GM23338 (cell line): ENCODE measurements at regions not wholly inside any gene's neighbourhood (a gene's known extent, or its start where the extent isn't known, plus 50 kb on each side); places are given as distances from the start of the nearest gene placed in this dataset.

Experiments
- ATAC-seq: fragments of 200-7000 bp; cut with Tn5 transposase; 3 replicates; pipeline ENCODE4 v1.9.1; 2020
- DNase-seq: peaks from one replicate; pipeline ENCODE4 v3.0.0-alpha.2; 2015; ENCODE audit warnings: low spot score
- H2AFZ ChIP-seq: fragments of 200-600 bp; sonication (generic); 2 replicates; pipeline ENCODE4 v1.8.0; 2016; ENCODE audit warnings: antibody characterized with exemption, mild to moderate bottlenecking, moderate library complexity
- H3F3A ChIP-seq: fragments of 200-600 bp; sonication (generic); replicated peaks from 2 replicates; pipeline ENCODE4 v1.8.0; 2017; ENCODE audit warnings: antibody characterized with exemption, mixed run types, low read depth
- H3K27ac ChIP-seq: fragments of 200-600 bp; sonication (generic); 2 replicates; pipeline ENCODE4 v1.6.1; 2016; ENCODE audit warnings: low read depth
- H3K27me3 ChIP-seq: fragments of 200-600 bp; sonication (generic); 2 replicates; pipeline ENCODE4 v1.8.0; 2016; ENCODE audit warnings: mild to moderate bottlenecking, mixed run types, moderate library complexity; ENCODE audit not compliant: insufficient read depth
- H3K36me3 ChIP-seq: fragments of 200-600 bp; sonication (generic); 2 replicates; pipeline ENCODE4 v1.8.0; 2016; ENCODE audit warnings: mild to moderate bottlenecking; ENCODE audit not compliant: insufficient read depth
- H3K4me1 ChIP-seq: fragments of 200-600 bp; sonication (generic); 2 replicates; pipeline ENCODE4 v1.8.0; 2016; ENCODE audit warnings: mild to moderate bottlenecking, moderate library complexity; ENCODE audit not compliant: insufficient read depth
- H3K4me2 ChIP-seq: fragments of 200-600 bp; sonication (generic); 2 replicates; pipeline ENCODE4 v1.7.1; 2017; ENCODE audit warnings: mixed run types
- H3K4me3 ChIP-seq: fragments of 200-600 bp; sonication (generic); 2 replicates; pipeline ENCODE4 v1.6.1; 2016; ENCODE audit warnings: mixed run types
- H3K79me2 ChIP-seq: fragments of 200-600 bp; sonication (generic); replicated peaks from 2 replicates; pipeline ENCODE4 v1.8.0; 2017; ENCODE audit warnings: mild to moderate bottlenecking; ENCODE audit not compliant: insufficient read depth
- H3K9me2 ChIP-seq: fragments of 200-600 bp; sonication (generic); 2 replicates; pipeline ENCODE4 v1.8.0; 2017; ENCODE audit not compliant: insufficient read depth
- H4K20me1 ChIP-seq: fragments of 200-600 bp; sonication (generic); replicated peaks from 2 replicates; pipeline ENCODE4 v1.8.0; 2017; ENCODE audit warnings: mild to moderate bottlenecking; ENCODE audit not compliant: insufficient read depth
- H3K27ac Mint-ChIP-seq: 2 replicates; pipeline ENCODE4 v1.8.0; 2020; ENCODE audit warnings: inconsistent platforms, mild to moderate bottlenecking, moderate library complexity, mixed read lengths
- H3K27me3 Mint-ChIP-seq: 3 replicates; pipeline ENCODE4 v1.8.0; 2022; ENCODE audit warnings: low read depth, mild to moderate bottlenecking, moderate library complexity, mixed read lengths, inconsistent platforms; ENCODE audit not compliant: insufficient read depth, poor library complexity
- H3K36me3 Mint-ChIP-seq: 3 replicates; pipeline ENCODE4 v1.8.0; 2021; ENCODE audit warnings: low read depth, mild to moderate bottlenecking, inconsistent platforms, moderate library complexity, mixed read lengths
- H3K4me1 Mint-ChIP-seq: 3 replicates; pipeline ENCODE4 v1.8.0; 2020; ENCODE audit warnings: mild to moderate bottlenecking, inconsistent platforms, mixed read lengths
- H3K4me3 Mint-ChIP-seq: 3 replicates; pipeline ENCODE4 v1.8.0; 2021; ENCODE audit warnings: moderate library complexity, mild to moderate bottlenecking, inconsistent platforms, mixed read lengths
- H3K9me3 Mint-ChIP-seq: 3 replicates; pipeline ENCODE4 v1.8.0; 2020; ENCODE audit warnings: moderate library complexity, mild to moderate bottlenecking, inconsistent platforms, mixed read lengths
- CREB1 ChIP-seq: fragments of 250-450 bp; sonication (Bioruptor Pico); IDR thresholded peaks from 2 replicates; pipeline ENCODE4 v1.5.0; 2020; ENCODE audit warnings: low read depth, mild to moderate bottlenecking, moderate library complexity
- EZH2 ChIP-seq: fragments of 200-600 bp; sonication (generic); IDR thresholded peaks from one replicate; pipeline ENCODE4 v1.8.0; 2017; ENCODE audit warnings: antibody characterized with exemption, mild to moderate bottlenecking, low read depth; ENCODE audit not compliant: unreplicated experiment
- EZH2phosphoT487 ChIP-seq: fragments of 200-600 bp; sonication (generic); IDR thresholded peaks from one replicate; pipeline ENCODE4 v1.8.1; 2018; ENCODE audit warnings: antibody characterized with exemption; ENCODE audit not compliant: unreplicated experiment
- JUNB ChIP-seq: IDR thresholded peaks from one replicate; pipeline ENCODE4 v1.6.1; 2016; ENCODE audit warnings: antibody characterized with exemption; ENCODE audit not compliant: unreplicated experiment
- NANOG ChIP-seq: IDR thresholded peaks from 2 replicates; pipeline ENCODE4 v1.6.1; 2016; ENCODE audit warnings: antibody characterized with exemption, borderline replicate concordance
- POLR2AphosphoS5 ChIP-seq: IDR thresholded peaks from 2 replicates; pipeline ENCODE4 v1.6.1; 2016; ENCODE audit warnings: antibody characterized with exemption, low read depth
- REST ChIP-seq: IDR thresholded peaks from one replicate; pipeline ENCODE4 v1.6.1; 2018; ENCODE audit warnings: antibody characterized with exemption; ENCODE audit not compliant: unreplicated experiment
- STAT1 ChIP-seq: IDR thresholded peaks from one replicate; pipeline ENCODE4 v1.6.1; 2016; ENCODE audit warnings: antibody characterized with exemption; ENCODE audit not compliant: unreplicated experiment
- ZNF114 ChIP-seq: fragments of 250-450 bp; sonication (Bioruptor Pico); IDR thresholded peaks from 2 replicates; pipeline ENCODE4 v1.5.0; 2020; ENCODE audit warnings: mild to moderate bottlenecking, moderate library complexity
- ZNF331 ChIP-seq: fragments of 250-450 bp; sonication (Bioruptor Pico); IDR thresholded peaks from 2 replicates; pipeline ENCODE4 v1.5.0; 2020; ENCODE audit warnings: low read depth, mild to moderate bottlenecking, moderate library complexity
- TF ChIP-seq, protein P1 (sequence below): fragments of 250-450 bp; sonication (Bioruptor Pico); IDR thresholded peaks from 2 replicates; pipeline ENCODE4 v1.5.0; 2020; ENCODE audit warnings: mild to moderate bottlenecking, moderate library complexity
- TF ChIP-seq, protein P2 (sequence below): IDR thresholded peaks from 2 replicates; pipeline ENCODE4 v1.6.1; 2016; ENCODE audit warnings: antibody characterized with exemption
- TF ChIP-seq, protein P3 (sequence below), 2 experiments: fragments of 200-600 bp in 1 of 2; sonication (generic) in 1 of 2; conservative IDR thresholded peaks; 2 replicates each; pipeline versions ENCODE4 v1.5.1 to v1.6.1; 2016 to 2017; ENCODE audit warnings: antibody characterized with exemption in 2 of 2, low read depth in 2 of 2, mild to moderate bottlenecking in 2 of 2, moderate library complexity in 1 of 2

GRCh38 chr5:98069876-98070512 lies 703.5 kb upstream of the RGMB start:
- H4K20me1 ChIP-seq = no peaks in the 10 kb centered on the region
- H2AFZ ChIP-seq = no peak overlapping the region
- H3K36me3 ChIP-seq = no peaks in the 10 kb centered on the region
- H3K79me2 ChIP-seq = no peaks in the 10 kb centered on the region
- ATAC-seq = no peak
- no peak overlapping the region for H3K4me3 ChIP-seq
- no peak for DNase-seq
- no peak overlapping the region for H3K27ac ChIP-seq
- Mint-ChIP-seq H3K4me3 (no peak overlapping the region), H3K4me1 (peaks cover 8% of the 10 kb centered on the region; the same call in 2 of the 3 replicates), H3K36me3 (no peaks in the 10 kb centered on the region), H3K27ac (no peak overlapping the region), H3K9me3 (no peaks in the 10 kb centered on the region), H3K27me3 (no peaks in the 10 kb centered on the region)
- TF ChIP-seq CREB1 (no peak), ZNF114 (no peak), POLR2AphosphoS5 (no peak), EZH2 (no peak), NANOG (no peak), REST (no peak), ZNF331 (CRISPR knock-in tag) (no peak), STAT1 (no peak), JUNB (no peak), EZH2phosphoT487 (no peak)
- TF ChIP-seq, protein P1, sequence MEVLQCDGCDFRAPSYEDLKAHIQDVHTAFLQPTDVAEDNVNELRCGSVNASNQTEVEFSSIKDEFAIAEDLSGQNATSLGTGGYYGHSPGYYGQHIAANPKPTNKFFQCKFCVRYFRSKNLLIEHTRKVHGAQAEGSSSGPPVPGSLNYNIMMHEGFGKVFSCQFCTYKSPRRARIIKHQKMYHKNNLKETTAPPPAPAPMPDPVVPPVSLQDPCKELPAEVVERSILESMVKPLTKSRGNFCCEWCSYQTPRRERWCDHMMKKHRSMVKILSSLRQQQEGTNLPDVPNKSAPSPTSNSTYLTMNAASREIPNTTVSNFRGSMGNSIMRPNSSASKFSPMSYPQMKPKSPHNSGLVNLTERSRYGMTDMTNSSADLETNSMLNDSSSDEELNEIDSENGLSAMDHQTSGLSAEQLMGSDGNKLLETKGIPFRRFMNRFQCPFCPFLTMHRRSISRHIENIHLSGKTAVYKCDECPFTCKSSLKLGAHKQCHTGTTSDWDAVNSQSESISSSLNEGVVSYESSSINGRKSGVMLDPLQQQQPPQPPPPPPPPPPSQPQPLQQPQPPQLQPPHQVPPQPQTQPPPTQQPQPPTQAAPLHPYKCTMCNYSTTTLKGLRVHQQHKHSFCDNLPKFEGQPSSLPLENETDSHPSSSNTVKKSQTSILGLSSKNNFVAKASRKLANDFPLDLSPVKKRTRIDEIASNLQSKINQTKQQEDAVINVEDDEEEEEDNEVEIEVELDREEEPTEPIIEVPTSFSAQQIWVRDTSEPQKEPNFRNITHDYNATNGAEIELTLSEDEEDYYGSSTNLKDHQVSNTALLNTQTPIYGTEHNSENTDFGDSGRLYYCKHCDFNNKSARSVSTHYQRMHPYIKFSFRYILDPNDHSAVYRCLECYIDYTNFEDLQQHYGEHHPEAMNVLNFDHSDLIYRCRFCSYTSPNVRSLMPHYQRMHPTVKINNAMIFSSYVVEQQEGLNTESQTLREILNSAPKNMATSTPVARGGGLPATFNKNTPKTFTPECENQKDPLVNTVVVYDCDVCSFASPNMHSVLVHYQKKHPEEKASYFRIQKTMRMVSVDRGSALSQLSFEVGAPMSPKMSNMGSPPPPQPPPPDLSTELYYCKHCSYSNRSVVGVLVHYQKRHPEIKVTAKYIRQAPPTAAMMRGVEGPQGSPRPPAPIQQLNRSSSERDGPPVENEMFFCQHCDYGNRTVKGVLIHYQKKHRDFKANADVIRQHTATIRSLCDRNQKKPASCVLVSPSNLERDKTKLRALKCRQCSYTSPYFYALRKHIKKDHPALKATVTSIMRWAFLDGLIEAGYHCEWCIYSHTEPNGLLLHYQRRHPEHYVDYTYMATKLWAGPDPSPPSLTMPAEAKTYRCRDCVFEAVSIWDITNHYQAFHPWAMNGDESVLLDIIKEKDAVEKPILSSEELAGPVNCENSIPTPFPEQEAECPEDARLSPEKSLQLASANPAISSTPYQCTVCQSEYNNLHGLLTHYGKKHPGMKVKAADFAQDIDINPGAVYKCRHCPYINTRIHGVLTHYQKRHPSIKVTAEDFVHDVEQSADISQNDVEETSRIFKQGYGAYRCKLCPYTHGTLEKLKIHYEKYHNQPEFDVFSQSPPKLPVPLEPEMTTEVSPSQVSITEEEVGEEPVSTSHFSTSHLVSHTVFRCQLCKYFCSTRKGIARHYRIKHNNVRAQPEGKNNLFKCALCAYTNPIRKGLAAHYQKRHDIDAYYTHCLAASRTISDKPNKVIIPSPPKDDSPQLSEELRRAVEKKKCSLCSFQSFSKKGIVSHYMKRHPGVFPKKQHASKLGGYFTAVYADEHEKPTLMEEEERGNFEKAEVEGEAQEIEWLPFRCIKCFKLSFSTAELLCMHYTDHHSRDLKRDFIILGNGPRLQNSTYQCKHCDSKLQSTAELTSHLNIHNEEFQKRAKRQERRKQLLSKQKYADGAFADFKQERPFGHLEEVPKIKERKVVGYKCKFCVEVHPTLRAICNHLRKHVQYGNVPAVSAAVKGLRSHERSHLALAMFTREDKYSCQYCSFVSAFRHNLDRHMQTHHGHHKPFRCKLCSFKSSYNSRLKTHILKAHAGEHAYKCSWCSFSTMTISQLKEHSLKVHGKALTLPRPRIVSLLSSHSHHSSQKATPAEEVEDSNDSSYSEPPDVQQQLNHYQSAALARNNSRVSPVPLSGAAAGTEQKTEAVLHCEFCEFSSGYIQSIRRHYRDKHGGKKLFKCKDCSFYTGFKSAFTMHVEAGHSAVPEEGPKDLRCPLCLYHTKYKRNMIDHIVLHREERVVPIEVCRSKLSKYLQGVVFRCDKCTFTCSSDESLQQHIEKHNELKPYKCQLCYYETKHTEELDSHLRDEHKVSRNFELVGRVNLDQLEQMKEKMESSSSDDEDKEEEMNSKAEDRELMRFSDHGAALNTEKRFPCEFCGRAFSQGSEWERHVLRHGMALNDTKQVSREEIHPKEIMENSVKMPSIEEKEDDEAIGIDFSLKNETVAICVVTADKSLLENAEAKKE (CRISPR knock-in tag) = no peak
- TF ChIP-seq, protein P2, sequence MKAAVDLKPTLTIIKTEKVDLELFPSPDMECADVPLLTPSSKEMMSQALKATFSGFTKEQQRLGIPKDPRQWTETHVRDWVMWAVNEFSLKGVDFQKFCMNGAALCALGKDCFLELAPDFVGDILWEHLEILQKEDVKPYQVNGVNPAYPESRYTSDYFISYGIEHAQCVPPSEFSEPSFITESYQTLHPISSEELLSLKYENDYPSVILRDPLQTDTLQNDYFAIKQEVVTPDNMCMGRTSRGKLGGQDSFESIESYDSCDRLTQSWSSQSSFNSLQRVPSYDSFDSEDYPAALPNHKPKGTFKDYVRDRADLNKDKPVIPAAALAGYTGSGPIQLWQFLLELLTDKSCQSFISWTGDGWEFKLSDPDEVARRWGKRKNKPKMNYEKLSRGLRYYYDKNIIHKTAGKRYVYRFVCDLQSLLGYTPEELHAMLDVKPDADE = no peak
- TF ChIP-seq, protein P3, sequence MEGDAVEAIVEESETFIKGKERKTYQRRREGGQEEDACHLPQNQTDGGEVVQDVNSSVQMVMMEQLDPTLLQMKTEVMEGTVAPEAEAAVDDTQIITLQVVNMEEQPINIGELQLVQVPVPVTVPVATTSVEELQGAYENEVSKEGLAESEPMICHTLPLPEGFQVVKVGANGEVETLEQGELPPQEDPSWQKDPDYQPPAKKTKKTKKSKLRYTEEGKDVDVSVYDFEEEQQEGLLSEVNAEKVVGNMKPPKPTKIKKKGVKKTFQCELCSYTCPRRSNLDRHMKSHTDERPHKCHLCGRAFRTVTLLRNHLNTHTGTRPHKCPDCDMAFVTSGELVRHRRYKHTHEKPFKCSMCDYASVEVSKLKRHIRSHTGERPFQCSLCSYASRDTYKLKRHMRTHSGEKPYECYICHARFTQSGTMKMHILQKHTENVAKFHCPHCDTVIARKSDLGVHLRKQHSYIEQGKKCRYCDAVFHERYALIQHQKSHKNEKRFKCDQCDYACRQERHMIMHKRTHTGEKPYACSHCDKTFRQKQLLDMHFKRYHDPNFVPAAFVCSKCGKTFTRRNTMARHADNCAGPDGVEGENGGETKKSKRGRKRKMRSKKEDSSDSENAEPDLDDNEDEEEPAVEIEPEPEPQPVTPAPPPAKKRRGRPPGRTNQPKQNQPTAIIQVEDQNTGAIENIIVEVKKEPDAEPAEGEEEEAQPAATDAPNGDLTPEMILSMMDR (conservative IDR thresholded peaks at IDR 0.05; ENCODE audit: low read depth in 2 of 2) = no peak
- no peak overlapping the region for H3K4me2 ChIP-seq
- no peaks in the 10 kb centered on the region for H3F3A ChIP-seq
- no peaks in the 10 kb centered on the region for H3K9me2 ChIP-seq
- no peaks in the 10 kb centered on the region for H3K27me3 ChIP-seq
- no peaks in the 10 kb centered on the region for H3K4me1 ChIP-seq
